ENCODE measurements at regions not wholly inside any gene's neighbourhood (a gene's known extent, or its start where the extent isn't known, plus 50 kb on each side); places are given as distances from the start of the nearest gene placed in this dataset.
"Not testable (repeated sequence)": the region's sequence is repeated elsewhere in the genome, so short reads cannot be mapped to it uniquely, and the experiment has no call there.

DNA sequence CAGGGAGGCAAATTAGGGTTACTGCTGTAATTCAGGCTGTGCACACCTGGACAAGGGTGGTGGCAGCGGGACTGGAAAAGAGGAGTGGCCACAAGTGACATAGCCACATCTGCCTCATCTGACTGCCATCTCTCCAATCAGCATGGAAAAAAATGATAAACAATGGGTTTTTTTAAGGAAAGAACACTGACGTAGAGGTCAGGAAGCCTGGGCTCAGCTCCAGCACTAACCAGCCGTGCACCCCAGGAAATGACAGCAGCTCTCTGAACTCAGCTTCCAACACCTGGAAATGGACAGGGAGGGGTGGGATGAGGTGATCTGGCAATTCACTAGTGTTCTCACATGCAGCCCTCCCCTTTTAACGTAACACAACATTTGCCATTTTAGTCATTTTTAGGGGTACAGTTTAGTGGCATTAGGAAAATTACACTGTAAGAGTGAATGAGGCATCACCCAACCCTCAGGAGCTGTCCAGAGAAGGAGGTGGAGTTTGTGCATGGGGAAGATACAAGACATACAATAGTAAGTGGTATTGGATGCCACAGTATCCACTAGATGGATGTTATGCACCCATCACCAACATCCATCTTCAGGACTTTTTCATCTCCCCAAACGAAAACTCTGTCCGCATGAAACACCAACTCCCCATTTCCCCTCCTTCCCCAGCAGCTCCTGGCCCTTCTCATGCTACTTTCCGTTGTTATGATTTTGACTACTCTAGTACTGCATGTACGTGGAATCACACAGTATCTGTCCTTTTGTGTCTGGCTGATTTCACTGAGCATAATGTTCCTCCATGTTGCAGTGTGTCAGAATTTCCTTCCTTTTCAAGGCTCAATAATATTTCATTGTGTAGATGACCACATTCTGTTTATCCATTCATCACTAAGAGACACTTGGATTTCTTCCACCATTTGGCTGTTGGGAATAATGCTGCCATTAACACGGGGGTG, 215.5 kb upstream of the ECI2 start:
- 54 to 56% (median 55%) methylated on average over 9 of the region's 9 CpGs for WGBS, 3 donors
- no peak overlapping the region for H3K27ac ChIP-seq (ENCODE audit: low read depth, low read length)

DNA sequence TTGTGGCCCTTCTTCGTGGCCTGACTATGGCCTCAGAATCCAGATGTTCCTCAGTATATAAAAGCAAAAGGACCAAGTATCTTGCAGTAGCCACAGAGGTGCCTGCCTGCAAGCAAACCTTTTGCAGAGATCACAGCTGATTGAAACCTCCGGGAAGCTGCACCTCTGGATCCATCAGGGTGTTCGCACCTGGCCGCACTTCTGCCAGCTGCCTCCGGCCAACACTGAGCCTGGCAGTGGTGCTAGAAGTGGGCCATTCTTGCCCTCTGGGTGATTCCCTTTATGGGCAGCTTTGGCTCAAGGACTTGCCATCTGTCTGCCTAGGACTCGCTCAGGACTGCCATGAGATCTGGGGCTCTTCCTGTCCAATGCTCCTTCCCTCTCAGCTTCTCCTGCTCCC, 214.6 kb upstream of the ECI2 start:
- 92 to 97% (median 93%) methylated on average over 6 of the region's 6 CpGs for WGBS, 3 donors
- H3K27ac ChIP-seq (ENCODE audit: low read depth, low read length) = no peak overlapping the region

DNA sequence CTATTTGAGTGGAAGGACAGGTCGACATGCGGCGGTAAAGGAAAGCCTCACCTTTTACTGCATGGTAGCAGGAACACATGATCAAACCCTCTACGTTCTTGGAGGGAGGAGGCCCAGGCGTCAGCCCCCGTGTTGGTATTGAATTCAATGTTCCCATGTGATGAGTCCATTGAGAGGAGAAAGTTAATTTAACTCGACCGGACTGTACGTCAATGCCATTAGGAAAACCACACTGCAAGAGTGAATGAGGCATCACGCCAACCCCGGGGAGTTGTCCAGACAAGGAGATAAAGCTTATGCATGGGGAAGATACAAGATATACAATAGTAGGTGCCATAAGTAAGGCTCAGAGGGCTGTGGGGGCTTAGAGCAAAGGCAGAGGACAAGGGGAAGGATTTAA, 213.9 kb upstream of the ECI2 start:
- no peak overlapping the region for H3K27ac ChIP-seq (ENCODE audit: low read depth, low read length)
- WGBS, 3 donors = 82 to 90% (median 89%) methylated on average over 11 of the region's 11 CpGs

DNA sequence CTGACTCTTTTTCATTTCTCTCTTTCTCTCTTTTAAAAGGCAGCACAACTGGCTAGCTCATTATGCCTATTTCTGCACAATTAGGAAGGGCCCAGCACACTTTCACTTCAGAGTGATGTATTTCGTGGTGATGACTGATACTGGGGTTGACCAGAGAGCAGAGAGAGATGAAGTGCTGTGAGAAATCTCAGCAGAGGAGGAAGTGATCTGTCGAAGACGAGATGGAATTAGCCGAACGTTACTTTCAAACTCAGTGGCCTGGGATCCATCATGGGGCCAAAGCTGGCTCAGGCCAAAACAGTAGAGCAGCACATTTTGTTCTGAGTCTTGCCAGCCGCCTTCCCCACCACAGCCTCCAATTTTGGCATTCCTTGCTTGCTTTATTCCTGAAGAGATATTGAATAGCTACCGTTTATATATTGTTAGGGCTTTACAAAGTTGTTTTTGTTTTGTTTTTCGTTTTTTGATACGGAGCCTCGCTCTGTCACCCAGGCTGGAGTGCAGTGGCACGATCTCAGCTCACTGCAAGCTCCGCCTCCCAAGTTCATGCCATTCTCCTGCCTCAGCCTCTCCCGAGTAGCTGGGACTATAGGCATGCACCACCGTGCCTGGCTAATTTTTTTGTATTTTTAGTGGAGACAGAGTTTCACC, 213.2 kb upstream of the ECI2 start:
- H3K27ac ChIP-seq (ENCODE audit: low read depth, low read length) = no peak overlapping the region
- 69 to 78% (median 75%) methylated on average over 14 of the region's 14 CpGs for WGBS, 3 donors

DNA sequence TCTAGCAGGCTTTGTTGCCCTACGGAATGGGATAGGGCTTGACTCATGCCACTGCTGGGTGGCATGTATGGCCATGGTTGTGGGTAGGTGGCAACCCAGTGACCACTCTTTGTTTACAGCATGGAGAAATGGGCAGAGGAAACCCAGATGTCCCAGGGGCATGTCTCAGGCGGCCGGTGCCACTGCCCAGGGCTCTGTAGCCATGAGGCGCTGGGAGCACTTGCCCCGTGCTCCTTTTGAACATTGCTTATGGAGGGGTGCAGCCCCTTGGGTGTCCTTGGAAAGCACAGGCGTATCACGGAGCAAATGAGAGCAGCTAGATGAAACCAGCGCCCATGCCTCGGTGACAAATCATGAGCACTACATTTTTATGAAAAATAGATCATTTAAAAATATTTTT, 212.5 kb upstream of the ECI2 start:
- 85 to 96% (median 90%) methylated on average over 9 of the region's 9 CpGs for WGBS, 3 donors
- H3K27ac ChIP-seq (ENCODE audit: low read depth, low read length) = no peak overlapping the region

DNA sequence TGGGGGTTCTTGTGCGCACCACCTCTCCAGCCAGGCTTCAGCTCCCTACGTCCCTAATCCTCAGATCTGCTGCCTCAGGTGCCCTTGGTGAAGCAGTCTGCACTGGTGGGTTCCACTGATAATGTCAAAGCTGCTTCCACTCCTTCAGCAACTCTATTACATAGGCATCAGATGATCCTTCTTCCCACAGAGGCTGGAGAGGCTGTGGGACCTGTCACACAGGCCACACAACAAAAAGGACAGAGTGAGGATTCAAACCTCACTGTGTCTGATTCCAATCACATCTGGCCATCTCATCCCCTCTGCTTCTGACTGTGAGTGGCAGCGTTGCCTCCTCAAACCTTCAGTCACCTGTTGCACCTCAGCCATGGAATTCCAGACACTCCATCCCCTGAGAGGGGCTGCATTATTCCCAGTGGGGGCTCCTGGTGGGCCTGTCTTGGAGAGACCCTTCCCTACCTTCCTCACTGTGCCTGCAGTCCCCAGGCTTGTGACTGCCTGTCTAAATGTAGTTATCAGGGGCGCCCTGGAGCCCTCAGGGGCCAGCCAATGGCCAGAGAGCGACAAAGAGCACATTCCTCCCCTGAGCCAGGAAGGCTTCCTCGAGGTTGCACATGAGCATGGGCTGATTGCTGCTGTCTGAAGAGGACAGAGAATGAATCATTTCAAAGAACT, 211.4 kb upstream of the ECI2 start:
- WGBS, 3 donors = 61 to 90% (median 84%) methylated on average over 6 of the region's 6 CpGs
- no peak overlapping the region for H3K27ac ChIP-seq (ENCODE audit: low read depth, low read length)

DNA sequence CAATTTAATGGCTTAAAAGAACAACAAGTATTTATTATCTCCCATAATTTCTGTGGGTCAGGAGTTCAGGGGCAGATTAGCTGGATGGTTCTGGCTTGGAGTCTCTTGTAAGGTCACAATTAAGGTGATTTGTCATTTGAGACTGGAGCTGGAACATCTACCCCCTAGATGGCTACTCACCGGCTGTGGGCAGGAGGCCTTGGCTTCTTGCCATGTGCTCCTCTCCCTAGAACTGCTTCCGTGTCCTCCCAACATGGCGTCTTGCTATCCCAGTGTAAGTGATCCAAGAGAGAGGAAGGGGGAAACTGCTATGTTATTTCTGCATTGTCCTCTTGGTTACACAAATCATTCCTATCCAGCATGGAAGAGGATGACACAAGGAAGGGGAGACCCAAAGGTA, 210.2 kb upstream of the ECI2 start:
- WGBS, 3 donors = 77 to 87% (median 84%) methylated on average over 3 of the region's 3 CpGs
- H3K27ac ChIP-seq (ENCODE audit: low read depth, low read length) = no peak overlapping the region

DNA sequence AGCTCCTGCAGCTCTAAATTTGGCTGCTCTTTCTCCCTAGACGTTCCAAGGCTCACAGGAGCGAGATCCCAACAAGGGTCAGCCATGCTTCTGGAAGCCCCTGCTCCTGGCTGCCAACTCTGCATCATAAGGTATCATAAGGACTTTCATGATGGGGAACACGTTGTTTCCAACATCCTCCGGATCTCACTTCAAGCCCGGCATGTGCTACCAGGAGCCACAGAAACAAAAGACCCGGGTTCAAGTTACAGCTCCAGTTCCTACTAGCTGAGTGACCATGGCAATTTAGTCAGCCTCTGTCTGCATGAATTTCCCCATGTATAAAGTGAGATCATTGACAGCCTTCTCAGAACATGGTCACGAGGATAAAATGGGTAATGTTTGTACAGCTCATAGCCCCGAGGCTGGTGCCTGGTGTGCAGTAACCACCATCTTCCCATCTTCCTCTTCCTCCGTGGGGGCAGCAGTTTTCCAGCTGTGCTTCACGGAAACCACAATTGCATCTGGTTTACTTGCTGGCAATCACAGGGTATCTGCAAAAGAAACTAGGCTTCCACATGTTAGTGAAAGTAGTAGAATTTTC, 209.0 kb upstream of the ECI2 start:
- H3K27ac ChIP-seq (ENCODE audit: low read depth, low read length) = no peak overlapping the region
- 67 to 75% (median 70%) methylated on average over 10 of the region's 10 CpGs for WGBS, 3 donors

DNA sequence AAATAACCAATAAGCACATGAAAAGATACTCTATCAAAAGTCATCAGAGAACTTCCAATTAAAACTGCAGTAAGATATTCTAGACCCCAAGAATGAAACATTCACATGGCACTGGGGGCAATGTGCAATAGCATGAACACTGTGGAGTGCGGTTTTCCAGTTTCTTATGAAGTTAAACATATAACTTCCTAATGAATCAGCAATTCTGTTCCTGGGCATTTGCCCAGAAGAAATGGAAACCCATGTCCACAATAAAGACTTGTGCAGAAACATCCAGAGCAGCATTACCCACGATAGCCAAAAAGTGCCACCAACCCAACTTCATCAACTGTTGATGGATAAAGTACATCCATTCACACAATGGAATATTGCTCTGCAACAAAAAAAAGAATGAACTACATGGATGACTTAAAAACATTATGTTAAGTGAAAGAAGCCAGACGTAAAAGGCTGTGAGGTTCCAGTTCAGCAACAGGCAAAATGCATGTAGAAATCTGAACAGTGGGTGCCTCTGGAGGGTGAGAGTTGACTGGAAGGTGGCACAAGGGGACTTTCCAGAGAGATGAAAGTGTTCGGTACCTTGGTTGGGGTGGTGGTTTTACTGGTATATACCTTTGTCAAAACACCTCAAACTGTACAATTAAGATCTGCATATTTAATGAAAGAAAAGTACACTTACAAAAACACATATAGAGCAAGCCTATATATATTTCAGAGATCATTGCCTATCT, 207.2 kb upstream of the ECI2 start:
- H3K27ac ChIP-seq (ENCODE audit: low read depth, low read length) = no peak overlapping the region
- WGBS, 3 donors = 88 to 94% (median 90%) methylated on average over 4 of the region's 4 CpGs

DNA sequence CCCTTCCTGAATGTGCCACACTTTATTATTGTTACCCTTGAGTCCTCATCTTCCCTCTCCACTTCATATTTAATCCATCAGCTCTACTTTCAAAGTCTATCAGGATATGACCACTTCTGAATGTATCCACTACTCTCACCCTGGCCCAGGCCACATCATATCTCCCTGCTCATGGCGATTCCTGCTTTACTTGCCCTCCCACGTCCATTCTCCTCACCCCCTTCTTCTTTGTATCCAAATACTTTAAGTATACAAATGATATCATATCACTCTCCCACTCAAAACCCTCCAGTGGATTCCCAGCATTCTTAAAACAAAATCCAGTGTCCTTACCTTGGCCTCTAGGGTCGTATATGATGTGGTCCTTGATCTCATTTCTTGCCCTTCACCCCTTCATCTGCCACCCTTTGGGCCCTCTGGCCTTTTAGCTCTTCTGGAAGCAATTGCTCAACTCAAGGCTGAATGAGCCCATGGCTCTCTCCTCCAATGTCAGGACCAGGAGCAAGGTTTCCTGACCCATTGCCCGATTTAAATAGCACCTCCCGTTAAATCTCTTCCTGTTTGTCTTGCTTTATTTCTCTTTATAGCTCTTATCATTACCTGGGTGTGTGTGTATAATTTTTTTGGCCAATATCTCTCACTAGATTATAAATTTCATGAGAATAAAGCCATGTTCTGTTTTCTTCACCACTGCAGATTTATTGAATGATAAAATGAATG, 205.9 kb upstream of the ECI2 start:
- 70 to 75% (median 70%) methylated on average over 5 of the region's 5 CpGs for WGBS, 3 donors
- no peak overlapping the region for H3K27ac ChIP-seq (ENCODE audit: low read depth, low read length)

DNA sequence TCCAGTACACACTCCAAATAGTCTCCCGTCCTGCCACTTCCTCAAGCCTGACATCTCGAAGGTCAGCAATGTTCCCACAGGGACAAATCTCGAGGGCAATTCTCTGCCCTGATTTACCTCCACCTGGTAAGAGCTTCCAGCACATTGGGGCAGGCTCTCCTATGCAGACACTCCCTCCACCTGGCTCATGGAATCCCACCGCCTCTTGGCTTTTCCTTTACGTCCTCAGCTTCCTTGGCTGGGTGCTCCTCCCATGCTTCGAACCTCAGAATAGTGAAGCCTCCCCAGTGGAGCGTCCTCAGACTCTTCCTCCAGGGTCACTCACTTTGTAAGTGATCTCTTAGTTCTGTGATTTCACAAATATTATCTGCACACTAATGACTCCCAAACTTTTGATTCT, 205.2 kb upstream of the ECI2 start:
- 83 to 93% (median 84%) methylated on average over 7 of the region's 7 CpGs for WGBS, 3 donors
- H3K27ac ChIP-seq (ENCODE audit: low read depth, low read length) = no peak overlapping the region

DNA sequence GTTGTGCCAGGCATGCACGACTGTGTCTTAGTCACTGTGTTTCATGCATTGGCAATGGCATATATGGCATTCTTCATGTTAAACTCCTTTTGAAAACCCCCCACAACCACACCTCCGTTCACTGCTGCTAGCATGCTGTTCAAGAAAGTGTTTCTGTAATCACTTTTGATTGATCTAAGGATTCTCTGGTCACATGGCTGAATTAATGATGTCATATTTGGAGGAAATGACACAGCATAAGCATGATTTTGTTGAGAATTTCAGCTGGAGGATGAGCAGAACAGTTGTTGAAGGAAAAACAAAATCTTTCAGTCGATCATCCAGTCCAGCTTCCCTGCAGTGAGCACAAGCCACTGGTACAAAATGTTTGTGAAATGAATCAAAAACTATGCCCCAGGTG, 203.5 kb upstream of the ECI2 start:
- WGBS, 3 donors = 80 to 90% (median 87%) methylated on average over 3 of the region's 3 CpGs
- no peak overlapping the region for H3K27ac ChIP-seq (ENCODE audit: low read depth, low read length)

DNA sequence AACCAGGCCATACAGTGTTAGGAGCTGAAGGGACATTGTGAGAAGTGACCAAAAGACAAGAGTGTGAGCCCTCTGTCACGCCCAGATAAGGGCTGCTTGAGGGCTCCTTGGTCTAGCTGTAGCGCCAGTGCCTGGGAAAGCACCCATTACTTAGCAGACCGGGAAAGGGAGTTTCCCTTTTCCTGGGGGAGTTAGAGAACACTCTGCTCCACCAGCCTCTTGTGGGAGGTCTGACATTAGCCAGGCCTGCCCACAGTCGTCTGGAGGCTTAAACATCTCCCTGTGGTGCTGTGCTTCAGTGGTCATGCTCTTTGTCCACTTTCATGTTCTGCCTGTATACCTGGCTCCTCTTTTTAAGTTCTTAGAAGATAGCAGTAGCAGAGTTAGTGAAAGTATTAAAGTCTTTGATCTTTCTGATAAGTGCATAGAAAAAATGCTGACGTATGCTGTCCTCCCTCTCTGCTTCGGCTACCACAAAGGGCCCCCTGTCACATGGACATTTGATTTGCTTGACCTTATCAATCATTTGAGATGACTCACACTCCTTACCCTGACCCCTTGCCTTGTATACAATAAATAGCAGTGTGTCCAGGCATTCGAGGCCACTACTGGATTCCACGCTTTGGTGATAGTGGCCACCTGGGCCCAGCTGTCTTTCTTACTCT, 201.5 kb upstream of the ECI2 start:
- H3K27ac ChIP-seq (ENCODE audit: low read depth, low read length) = no peak overlapping the region
- WGBS, 3 donors = 59 to 74% (median 69%) methylated on average over 8 of the region's 8 CpGs

DNA sequence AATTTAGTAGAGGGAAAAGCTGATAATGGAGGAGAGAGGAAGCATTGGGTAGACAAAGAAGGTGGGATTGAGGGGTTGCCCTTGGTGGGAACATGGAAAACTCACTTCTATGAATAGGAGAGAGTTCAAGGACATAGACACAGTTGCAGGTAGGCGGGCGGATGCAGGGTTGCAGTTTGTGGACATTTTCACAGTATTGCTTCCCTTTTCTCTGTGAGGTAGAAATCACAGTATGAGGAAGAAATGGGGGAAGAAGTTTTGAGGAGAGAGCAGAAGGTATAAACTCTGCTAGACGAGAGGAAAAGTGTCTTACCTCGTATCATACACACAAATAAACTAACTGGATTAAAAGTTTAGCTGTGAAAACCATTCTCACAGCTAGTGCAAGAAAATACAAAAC, 200.7 kb upstream of the ECI2 start:
- 67 to 78% (median 74%) methylated on average over 4 of the region's 4 CpGs for WGBS, 3 donors
- H3K27ac ChIP-seq (ENCODE audit: low read depth, low read length) = no peak overlapping the region

DNA sequence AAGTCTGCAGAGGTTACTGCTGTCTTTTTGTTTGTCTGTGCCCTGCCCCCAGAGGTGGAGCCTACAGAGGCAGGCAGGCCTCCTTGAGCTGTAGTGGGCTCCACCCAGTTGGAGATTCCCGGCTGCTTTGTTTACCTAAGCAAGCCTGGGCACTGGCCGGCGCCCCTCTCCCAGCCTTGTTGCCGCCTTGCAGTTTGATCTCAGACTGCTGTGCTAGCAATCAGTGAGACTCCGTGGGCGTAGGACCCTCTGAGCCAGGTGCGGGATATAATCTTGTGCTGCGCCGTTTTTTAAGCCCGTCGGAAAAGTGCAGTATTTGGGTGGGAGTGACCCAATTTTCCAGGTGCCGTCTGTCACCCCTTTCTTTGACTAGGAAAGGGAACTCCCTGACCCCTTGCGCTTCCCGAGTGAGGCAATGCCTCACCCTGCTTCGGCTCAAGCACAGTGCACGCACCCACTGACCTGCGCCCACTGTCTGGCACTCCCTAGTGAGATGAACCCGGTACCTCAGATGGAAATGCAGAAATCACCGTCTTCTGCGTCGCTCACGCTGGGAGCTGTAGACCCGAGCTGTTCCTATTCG, 198.9 kb upstream of the ECI2 start:
- WGBS, 3 donors = 73 to 85% (median 84%) methylated on average over 19 to 24 of the region's 24 CpGs
- not testable (repeated sequence) for H3K27ac ChIP-seq (ENCODE audit: low read depth, low read length)

DNA sequence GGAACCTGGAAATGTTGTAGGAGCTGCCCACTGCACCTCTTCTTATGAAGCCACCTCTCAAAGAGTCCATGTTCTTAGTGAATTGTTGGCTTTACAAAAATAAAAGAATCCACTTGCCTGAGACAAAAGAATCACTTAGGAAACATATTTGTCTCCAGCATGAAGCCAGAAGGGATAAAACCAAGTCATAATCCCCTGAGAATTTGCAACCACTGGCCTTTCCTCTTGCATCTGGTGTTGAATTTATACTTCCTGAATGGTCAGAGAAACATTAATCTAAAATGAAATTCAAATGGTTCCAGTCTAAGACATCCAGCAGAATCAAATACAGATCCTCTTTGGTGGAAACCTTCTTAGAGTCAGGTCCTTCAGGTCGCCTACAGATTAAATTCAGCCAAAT, 192.5 kb upstream of the ECI2 start:
- no peak overlapping the region for H3K27ac ChIP-seq (ENCODE audit: low read depth, low read length)
- 73 to 83% (median 76%) methylated on average over 1 of the region's 1 CpG for WGBS, 3 donors

DNA sequence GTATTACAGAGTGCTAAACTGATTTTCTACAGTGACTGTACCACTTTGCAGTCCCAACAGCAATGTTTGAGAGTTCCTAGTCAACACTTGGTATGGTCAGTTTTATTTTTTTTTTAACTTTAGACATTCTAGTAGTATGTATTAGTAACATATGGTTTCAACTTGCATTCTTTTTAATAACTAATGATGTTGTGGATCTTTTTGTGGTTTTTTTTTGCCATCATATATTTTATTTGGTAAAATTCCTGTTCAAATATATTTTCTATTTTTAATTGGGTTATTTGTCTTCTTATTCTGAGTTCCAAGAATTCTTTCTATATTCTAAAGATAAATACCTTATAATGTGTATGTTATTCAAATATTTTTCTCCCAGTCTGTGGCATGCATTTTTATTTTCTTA, 189.4 kb upstream of the ECI2 start:
- no peak overlapping the region for H3K27ac ChIP-seq (ENCODE audit: low read depth, low read length)
